Spleen (tissue), 7 donors: ENCODE measurements at regions not wholly inside any gene's neighbourhood (a gene's known extent, or its start where the extent isn't known, plus 50 kb on each side); places are given as distances from the start of the nearest gene placed in this dataset.

Experiments used
- POLR2A ChIP-seq, 3 donors: fragments of 450-650 bp; IDR thresholded peaks; one replicate each; pipeline ENCODE4 v1.5.1; 2017; ENCODE audit warnings: antibody characterized with exemption in 3 of 3, mild to moderate bottlenecking in 1 of 3
- POLR2AphosphoS5 ChIP-seq, 3 donors: sonication (generic); formaldehyde crosslinking; IDR thresholded peaks; one replicate each; pipeline ENCODE4 v1.5.1; 2017; ENCODE audit warnings: antibody characterized with exemption in 3 of 3
- TF ChIP-seq, protein P1 (sequence below), 11 experiments: fragments of 200-600 bp in 7 of 11; fragments of 450-650 bp in 4 of 11; sonication (generic) in 4 of 11; IDR thresholded peaks in 8 of 11; conservative IDR thresholded peaks in 3 of 11; 1 replicate in 7 of 11; 2 replicates in 4 of 11; pipeline versions ENCODE4 v1.4.0 to v1.8.0; 2016 to 2021; ENCODE audit warnings: antibody characterized with exemption in 11 of 11, inconsistent platforms in 4 of 11, mild to moderate bottlenecking in 1 of 11
- donor health status: DM: no; HTN: no; CAD: no; lungs with moderate emphysema.
- donor health status: DM: no; HTN: no; CAD: no.
- donor health status: DM: no; HTN: no; CAD: no.

DNA sequence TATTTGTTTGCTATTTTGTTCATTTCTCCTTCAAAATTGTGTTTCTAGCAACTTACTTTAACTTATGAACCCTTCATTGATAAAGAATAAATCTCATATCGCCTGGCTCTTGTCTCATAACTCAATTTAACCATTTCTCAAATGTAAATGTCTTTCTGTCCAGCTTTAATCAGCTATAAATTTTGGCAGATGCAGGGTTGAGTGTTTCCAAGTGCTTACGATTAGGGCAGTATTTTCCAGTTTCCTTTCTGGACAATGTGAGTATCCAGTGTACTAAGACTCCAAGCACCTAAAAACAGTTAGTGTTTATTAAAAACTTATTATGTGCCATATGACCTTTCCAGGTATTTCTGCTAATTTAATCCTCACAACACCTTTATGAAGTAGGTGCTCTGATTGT is 218.6 kb upstream of the GK2 start:
- TF ChIP-seq, protein P1, sequence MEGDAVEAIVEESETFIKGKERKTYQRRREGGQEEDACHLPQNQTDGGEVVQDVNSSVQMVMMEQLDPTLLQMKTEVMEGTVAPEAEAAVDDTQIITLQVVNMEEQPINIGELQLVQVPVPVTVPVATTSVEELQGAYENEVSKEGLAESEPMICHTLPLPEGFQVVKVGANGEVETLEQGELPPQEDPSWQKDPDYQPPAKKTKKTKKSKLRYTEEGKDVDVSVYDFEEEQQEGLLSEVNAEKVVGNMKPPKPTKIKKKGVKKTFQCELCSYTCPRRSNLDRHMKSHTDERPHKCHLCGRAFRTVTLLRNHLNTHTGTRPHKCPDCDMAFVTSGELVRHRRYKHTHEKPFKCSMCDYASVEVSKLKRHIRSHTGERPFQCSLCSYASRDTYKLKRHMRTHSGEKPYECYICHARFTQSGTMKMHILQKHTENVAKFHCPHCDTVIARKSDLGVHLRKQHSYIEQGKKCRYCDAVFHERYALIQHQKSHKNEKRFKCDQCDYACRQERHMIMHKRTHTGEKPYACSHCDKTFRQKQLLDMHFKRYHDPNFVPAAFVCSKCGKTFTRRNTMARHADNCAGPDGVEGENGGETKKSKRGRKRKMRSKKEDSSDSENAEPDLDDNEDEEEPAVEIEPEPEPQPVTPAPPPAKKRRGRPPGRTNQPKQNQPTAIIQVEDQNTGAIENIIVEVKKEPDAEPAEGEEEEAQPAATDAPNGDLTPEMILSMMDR (IDR thresholded peaks at IDR 0.05 in 8 of 11, conservative IDR thresholded peaks at IDR 0.05 in 3 of 11): no peak
- TF ChIP-seq POLR2A (IDR thresholded peaks at IDR 0.05) (no peak), POLR2AphosphoS5 (IDR thresholded peaks at IDR 0.05) (no peak)
